GM06990 (cell line): ENCODE measurements at regions not wholly inside any gene's neighbourhood (a gene's known extent, or its start where the extent isn't known, plus 50 kb on each side); places are given as distances from the start of the nearest gene placed in this dataset.
A peak's percentile ranks its signal among the peaks of the same experiment; 100 is the strongest.

Experiments used
- DNase-seq: peaks from one replicate; pipeline ENCODE4 v3.0.0-alpha.2; 2011; ENCODE audit not compliant: insufficient read length; ENCODE audit errors: extremely low read depth
- H3K27me3 ChIP-seq: replicated peaks from 2 replicates; pipeline ENCODE4 v1.6.0; 2011; ENCODE audit warnings: low read length; ENCODE audit not compliant: control insufficient read depth, insufficient read depth
- H3K36me3 ChIP-seq: 2 replicates; pipeline ENCODE4 v1.5.1; 2011; ENCODE audit warnings: low read length; ENCODE audit not compliant: control insufficient read depth, insufficient read depth
- H3K4me3 ChIP-seq: replicated peaks from 2 replicates; pipeline ENCODE4 v1.5.1; 2011; ENCODE audit warnings: low read depth, mild to moderate bottlenecking, control low read depth, low read length
- TF ChIP-seq, protein P1 (sequence below): IDR thresholded peaks from 2 replicates; pipeline ENCODE4 v1.5.1; 2011; ENCODE audit warnings: low read length, control low read depth, mild to moderate bottlenecking, inconsistent platforms; ENCODE audit not compliant: insufficient read depth, poor library complexity, severe bottlenecking

DNA sequence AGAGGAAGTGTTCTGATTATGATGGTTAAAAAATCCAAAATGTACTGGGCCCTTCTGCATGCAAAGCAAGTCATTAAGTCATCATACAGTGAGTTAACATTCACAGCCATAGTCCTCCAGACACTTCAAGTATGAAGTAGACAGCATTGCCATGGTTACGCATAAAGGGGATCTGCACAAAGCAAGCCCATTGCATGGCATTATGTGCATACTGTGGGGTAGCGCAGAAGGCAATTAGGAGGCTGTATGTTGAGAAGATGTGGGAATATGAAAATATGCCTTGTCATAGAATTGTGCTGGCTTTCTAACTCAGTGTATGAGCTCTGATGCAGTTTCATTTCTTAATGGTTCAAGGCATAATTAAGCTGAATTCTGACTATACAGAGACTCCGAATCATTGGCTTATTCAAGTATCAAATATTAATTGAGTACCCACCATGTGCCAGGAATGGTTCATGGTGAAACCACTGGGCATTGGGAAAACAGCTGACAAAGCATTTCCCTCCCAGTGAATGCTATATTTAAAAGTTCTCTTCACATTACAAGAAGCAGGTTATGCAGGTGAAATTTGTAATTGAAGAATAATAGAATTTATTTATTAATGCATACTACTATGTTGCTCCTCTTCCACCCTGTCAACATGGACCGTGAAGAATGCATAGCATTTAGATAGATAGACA is 588.9 kb downstream of the ZNF674 start:
- DNase-seq, result no peak
- H3K4me3 ChIP-seq, result no peak overlapping the region
- H3K27me3 ChIP-seq, result no peaks in the 10 kb centered on the region
- TF ChIP-seq, protein P1, sequence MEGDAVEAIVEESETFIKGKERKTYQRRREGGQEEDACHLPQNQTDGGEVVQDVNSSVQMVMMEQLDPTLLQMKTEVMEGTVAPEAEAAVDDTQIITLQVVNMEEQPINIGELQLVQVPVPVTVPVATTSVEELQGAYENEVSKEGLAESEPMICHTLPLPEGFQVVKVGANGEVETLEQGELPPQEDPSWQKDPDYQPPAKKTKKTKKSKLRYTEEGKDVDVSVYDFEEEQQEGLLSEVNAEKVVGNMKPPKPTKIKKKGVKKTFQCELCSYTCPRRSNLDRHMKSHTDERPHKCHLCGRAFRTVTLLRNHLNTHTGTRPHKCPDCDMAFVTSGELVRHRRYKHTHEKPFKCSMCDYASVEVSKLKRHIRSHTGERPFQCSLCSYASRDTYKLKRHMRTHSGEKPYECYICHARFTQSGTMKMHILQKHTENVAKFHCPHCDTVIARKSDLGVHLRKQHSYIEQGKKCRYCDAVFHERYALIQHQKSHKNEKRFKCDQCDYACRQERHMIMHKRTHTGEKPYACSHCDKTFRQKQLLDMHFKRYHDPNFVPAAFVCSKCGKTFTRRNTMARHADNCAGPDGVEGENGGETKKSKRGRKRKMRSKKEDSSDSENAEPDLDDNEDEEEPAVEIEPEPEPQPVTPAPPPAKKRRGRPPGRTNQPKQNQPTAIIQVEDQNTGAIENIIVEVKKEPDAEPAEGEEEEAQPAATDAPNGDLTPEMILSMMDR, result no peak
- H3K36me3 ChIP-seq, result no peaks in the 10 kb centered on the region

DNA sequence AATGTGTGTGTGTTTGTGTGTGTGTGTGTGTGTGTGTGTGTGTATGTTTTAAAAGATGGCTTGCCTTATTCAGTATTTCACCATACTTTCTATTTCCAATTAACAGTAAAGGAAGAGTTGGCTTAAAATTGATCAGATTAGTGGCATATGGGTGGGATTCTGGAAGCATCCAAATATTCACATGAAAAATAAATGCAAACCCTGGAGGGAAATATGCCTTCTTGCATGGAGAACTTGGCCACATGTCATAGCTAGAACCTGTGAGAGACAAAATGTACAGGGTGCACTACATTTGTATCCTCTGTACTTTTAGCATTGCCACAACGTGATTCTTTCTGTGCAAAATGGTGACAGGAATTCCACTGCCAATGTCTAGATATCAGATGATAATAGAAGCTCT is 589.6 kb downstream of the ZNF674 start:
- Histone ChIP-seq H3K36me3 (no peaks in the 10 kb centered on the region), H3K27me3 (no peaks in the 10 kb centered on the region), H3K4me3 (no peak overlapping the region)
- TF ChIP-seq, protein P1, result no peak
- no peak for DNase-seq

DNA sequence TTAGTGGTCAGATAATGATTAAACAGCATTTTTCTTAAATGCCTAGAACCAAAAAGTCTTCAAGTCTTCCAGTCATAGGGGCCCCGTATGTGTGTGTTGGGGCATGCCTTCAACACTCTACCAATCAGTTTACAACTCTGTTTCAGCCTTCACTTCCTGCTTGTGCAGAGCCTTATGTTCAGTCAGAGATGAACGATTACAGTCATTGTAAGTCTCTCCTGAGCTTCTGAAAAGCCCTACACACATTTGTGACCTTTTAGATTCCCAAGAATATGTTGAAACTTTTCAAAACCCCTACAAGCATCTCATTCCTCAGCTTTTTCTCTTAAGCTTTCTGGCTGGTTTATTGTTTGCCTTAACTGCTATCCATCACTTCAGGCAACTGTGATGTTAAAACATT is 591.2 kb downstream of the ZNF674 start:
- DNase-seq, result no peak
- TF ChIP-seq, protein P1, result no peak
- H3K4me3 ChIP-seq, result no peak overlapping the region
- H3K27me3 ChIP-seq, result no peaks in the 10 kb centered on the region
- no peaks in the 10 kb centered on the region for H3K36me3 ChIP-seq

DNA sequence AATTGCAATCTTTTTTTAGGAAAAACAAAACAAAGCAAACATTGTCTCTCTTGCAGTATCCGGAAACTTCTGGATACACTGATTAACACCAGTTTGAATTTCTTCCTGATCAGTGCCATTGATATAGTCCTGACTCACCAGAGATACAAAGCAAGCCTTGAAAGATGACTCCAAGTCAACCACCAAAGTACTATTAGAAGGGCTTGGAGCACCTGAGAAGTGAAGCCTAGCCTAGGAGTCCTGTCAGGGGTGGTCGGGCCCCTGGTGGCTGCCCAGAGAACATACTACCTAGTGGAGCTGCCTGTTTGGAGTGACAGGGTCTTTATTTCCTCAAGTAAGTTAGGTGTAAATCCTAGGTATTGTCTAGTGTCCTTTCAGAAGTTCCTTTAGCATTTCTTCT is 593.2 kb downstream of the ZNF674 start:
- DNase-seq, result no peak
- TF ChIP-seq, protein P1, result peak; percentile 8
- H3K27me3 ChIP-seq, result no peaks in the 10 kb centered on the region
- H3K36me3 ChIP-seq, result no peaks in the 10 kb centered on the region
- no peak overlapping the region for H3K4me3 ChIP-seq

DNA sequence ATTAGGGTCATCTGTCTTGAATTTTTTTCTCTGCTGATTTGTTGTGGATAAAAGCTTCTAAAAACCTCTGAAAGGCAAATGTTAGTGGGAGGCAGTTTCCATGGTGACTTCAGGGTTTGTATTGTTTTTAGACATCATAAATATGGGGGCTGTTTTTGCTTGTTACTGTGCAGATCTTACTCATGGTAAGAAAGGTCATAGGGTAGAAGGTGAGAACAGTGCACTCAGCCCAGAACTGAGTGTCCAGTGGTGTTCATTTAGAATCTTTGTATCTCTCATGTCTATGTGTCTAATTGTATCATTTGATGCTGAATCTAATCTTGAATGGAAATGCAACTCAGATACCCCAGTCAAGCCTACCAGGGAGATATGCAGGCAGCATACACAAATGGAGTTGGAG is 609.8 kb downstream of the ZNF674 start:
- Histone ChIP-seq H3K4me3 (no peak overlapping the region), H3K36me3 (no peaks in the 10 kb centered on the region), H3K27me3 (no peaks in the 10 kb centered on the region; the same call in 1 of the 2 replicates)
- TF ChIP-seq, protein P1, result no peak
- no peak for DNase-seq

DNA sequence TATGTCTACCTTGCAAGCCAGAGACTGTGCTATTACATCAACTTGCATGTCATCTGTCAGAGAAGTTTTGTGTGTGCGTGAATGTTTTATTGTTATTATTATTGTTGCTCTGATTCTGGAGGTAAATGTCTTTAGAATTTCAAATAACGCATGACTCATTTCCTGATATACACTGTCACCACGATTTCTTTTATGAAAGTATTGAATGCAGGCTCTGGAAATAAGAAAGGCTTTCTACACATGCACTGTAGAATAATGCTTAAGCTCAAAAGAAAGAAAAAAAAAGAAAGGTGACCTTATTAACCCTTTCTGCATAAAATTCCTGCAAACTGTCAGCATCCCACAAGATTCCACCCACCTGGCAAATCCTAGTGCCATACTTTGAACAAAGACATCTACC is 632.9 kb downstream of the ZNF674 start:
- TF ChIP-seq, protein P1, result no peak
- no peak for DNase-seq

More for the DNA sequence above, 632.9 kb downstream of the ZNF674 start:
- Histone ChIP-seq H3K36me3 (no peaks in the 10 kb centered on the region), H3K4me3 (no peak overlapping the region), H3K27me3 (no peaks in the 10 kb centered on the region)
